Stimulated activated CD4-positive, alpha-beta T cell treated with anti-CD3 and anti-CD28 coated beads, TNF-alpha, amount 100 ng/mL, for 1 hour (primary cell): ENCODE measurements at regions not wholly inside any gene's neighbourhood (a gene's known extent, or its start where the extent isn't known, plus 50 kb on each side); places are given as distances from the start of the nearest gene placed in this dataset.
"Not testable (repeated sequence)": the region's sequence is repeated elsewhere in the genome, so short reads cannot be mapped to it uniquely, and the experiment has no call there.

ENCODE experiments used
- DNase-seq, 3 donors: peaks; one replicate each; pipeline ENCODE4 v3.0.0-alpha.2; 2020; ENCODE audit warnings: low read depth in 3 of 3, low spot score in 1 of 3

DNA sequence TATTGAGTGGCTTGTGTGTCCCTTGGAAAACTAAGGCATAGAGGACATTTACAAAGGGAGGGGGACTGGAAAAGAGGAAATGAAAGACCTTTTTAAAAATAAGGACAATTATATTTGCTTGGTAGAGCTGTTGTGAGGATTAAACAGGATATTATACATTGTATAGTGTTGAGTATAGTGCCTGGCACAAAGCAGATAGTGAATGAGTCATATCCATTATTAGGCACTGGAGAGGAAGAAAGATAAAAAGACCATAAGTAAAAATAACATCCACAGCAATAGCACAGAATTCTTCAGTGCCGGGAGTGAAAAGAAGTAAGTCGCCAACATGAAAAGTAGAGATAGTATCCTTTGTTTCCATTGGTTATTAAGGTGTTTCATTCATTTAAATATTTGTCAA lies 623.3 kb downstream of the PDCD6IP start:
- no peak for DNase-seq

DNA sequence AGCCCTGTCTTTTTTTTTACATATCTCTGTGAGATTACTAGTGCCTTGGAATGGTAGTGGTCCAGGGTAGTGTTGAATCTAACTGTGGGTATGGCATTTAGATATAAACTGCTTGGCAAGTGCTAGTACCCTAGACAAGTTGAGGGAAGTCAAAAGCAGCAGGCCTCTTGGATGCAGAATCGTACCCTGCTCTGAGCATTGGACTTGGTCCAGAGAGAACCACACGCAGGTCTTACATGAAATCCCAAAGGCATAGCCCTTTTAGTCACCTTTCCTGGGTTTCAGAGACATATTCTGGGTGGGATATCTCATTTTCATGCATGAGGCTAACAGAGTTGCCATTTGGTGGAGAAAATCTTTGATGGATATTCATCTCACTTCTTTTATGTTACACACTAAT lies 641.4 kb downstream of the PDCD6IP start:
- no peak for DNase-seq

DNA sequence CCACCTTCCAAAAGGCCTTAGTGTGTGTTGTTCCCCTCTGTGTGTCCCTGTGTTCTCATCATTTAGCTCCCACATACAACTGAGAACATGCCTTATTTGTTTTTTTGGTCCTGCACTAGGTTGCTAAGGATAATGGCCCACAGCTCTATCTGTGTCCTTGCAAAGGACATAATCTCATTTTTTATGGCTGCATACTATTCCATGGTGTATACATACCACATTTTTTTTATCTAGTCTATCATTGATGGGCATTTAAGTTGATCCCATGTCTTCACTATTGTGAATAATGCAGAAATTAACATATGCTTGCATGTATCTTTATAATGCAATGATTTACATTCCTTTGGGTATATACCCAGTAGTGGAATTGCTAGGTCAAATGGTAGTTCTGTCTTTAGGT lies 645.7 kb downstream of the PDCD6IP start:
- DNase-seq: no peak

DNA sequence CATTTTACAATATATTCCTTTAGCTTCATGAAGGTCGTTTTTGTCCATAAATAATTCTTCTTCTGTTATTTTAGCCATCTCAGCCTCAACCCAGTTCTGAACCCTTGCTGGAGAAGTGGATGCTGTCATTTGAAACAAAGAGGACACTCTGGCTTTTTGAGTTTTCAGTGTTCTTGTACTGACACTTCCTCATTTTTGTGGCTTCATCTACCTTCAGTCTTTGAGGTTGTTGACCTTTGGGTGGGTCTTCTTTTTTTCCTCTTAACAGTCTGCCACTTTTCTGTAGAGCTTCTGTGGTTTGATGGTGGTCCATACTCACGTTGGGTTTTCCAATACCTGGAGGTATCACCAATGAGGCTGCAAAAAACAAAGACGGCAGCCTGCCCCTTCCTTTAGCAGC lies 650.9 kb downstream of the PDCD6IP start:
- no peak for DNase-seq

DNA sequence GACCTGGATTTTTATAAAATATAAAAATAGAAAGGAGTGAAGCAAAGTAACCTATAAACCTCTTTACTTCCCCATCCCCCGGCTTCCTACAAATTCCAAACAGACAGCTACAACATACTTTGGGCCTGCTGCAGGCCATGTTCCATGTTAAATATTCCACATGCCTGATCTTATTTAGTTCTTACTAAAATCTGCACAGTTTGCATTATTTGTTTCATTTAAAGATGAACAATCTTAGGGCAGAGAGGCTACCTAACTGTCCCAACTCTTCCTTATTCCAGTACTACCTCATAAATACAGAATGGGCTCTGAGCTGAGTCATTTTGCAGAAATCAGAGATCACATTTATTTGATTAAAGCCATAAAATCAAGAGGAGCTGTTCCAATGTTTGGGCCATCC lies 665.0 kb downstream of the PDCD6IP start:
- DNase-seq: no peak

DNA sequence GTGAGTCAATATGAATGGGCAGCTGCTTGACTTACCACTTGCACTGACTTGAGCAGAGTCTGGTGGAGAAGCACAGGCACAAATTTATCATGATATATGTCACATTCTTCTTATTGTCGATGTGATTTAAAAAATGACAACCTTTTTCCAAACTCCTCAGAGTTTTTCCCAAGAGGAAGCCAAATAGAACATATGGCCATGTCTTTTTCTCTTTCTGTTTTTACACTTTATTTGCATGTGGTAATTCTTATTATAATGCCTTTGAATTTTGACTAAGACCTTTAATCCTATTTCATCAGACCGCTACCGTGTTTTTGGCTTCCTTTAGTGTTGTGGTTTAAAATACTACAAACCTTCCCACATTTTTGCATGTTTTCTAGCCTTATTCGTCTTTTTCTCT lies 666.2 kb downstream of the PDCD6IP start:
- no peak for DNase-seq

DNA sequence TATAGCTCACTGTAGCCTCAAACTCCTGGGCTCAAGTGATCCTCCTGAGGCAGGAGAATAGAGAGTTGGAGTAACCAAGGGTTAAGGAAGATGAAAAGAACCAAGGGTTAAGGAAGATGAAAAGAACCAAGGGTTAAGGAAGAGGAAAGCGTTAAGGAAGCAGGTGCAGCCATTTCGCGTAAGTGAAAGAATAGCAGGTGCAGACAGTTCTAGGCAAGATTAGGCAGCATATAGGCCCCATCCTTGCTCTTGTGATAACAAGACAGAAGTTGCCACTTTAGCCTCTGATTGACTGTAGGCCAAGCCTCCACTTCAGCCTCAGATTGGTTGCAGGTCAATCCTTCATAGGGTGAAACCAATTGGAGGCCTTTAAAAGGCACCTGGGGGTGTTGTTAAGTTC lies 677.4 kb downstream of the PDCD6IP start:
- DNase-seq: no peak

DNA sequence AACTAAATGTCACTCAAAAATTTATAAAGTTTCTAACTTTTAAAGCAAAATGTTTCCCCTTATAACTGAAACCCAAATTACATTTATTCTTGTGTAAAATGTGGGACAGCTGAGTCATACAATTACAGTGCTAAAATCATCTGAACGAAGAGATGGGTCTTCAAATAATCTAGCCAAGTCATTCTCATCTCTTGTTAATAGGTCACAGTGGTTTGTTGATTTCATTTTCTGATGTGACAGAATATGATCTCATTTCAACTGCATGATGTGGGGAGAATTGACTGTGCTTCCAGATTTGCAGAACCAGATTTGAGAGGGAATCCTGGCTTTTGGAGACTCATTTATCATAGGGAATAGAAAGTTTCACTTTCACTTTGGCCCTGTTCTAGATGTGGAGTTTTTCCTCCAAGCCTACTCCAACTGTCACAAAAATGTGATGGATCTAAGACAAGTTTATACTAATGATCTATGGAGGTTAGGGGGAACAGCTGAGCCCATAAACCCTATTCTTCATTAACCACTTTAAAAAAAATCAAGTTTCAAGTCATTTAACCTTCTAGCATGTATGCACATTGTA lies 685.0 kb downstream of the PDCD6IP start:
- DNase-seq: no peak

DNA sequence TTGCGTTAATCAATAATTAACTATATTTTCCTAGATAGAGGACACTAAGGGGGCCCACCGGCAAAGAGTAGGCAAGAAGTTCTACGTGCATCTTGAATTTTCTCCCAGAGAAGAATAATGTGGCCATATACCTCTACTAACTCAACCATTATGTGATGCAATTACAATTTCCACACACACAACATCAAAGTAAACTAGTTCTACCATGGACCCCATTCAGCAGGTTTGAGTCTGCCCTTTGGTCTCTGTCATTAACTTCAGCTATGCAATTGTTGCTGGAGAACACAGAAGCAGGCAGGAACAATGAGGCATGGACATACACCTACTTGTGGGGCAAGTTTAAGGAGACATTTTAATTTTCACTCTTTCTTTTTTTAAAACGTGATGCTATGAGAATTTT lies 705.9 kb downstream of the PDCD6IP start:
- DNase-seq: no peak

DNA sequence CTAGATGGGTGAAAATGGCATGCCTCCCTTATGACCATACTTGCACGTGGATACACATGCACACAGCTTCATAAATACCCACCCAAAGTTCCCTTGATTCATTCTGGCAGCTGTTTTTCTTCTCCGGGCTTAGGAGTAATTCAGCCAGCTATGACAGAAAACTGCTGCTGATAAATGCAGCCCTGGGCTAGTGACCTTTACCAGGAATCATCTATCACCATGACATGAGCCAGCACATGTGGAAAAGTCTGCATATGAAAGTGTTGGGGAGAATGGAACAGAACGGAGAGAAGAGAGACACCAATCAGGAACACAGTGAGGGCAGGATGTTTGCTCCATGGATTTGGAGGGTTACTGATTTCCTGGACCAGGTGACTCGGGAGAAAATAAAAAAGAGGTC lies 706.3 kb downstream of the PDCD6IP start:
- DNase-seq: no peak

DNA sequence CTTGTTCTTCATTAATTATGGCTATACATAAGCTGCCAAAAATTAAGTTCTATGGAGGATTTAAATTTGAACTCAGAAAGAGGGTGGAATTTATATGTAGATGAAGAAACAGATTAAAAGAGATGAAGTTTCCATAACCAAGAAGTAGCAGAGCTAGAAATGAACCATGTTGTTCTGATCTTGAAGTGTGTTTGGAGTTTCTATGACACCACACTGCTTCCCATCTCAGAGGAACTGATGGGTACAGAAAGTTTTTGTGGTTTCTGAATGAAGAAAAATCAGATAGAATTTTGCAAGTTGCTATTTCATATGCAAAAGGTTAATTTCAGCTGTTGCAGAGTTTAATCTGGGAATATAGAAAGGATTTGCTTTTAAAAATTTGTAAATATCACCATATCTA lies 710.3 kb downstream of the PDCD6IP start:
- DNase-seq: no peak

DNA sequence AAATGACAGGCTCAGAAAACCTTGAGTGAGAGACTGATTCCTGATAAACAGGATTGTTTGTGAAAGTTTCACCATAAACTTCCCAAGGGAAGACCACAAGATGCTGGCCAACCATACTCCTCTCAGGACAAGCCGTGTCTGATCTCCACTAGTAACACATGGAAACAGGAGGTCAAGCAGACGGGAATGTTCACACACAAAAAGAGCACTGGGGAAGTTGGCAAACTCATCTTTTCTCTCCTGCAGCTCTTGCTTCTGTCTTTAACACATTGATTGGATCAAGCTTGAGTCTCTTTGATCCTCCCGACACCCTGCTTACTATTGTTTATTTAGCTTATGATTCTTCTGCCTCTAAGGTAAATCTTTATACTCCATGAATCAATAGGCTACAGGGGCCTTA lies 713.5 kb downstream of the PDCD6IP start:
- no peak for DNase-seq

DNA sequence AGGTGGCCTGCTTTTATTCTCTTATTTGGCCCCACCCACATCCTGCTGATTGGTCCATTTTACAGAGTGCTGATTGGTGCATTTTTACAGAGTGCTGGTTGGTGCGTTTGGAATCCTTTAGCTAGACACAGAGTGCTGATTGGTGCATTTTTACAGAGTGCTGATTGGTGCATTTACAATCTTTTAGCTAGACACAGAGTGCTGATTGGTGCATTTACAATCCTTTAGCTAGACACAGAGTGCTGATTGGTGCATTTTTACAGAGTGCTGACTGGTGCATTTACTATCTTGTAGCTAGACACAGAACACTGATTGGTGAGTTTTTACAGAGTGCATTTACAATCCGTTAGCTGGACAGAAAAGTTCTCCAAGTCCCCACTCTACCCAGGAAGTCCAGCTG lies 720.6 kb downstream of the PDCD6IP start:
- DNase-seq: not testable (repeated sequence)

DNA sequence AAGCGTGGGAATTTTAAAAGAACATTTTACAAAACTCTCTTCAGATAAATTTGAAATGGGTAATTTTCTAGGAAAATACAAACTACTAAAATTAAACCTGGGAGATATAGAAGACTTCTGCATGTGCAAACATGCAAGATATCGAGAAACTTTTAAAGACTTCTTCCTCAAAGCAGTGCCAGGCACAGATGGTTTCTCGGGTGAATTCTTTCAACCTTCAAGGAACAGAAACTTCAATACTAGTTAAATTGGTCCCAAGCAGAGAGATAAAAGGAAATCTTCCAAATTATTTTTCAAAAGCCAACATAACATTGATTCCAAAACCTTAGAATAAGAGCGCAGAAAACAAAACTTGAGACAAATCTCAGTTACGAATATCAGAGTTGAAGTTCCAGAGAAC lies 732.7 kb downstream of the PDCD6IP start:
- DNase-seq: no peak

DNA sequence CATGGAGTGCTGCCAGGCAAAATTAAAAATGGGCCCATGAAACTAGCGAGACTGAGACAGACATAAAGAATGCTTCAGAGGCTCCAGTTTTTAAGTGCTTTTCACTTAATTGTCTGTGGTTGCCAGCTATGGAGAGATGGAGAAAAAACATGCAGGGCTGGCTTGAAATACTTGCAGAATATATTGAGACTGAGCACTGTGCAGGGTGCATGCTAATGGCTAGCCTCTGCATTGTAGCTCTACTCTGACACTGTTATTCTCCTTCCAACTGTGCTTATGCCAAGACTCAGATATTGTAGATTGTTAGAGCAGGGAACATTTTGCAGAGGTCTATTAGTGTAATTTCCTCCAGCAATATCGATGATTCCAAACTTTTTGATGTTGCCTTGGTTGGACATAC lies 735.0 kb downstream of the PDCD6IP start:
- no peak for DNase-seq

DNA sequence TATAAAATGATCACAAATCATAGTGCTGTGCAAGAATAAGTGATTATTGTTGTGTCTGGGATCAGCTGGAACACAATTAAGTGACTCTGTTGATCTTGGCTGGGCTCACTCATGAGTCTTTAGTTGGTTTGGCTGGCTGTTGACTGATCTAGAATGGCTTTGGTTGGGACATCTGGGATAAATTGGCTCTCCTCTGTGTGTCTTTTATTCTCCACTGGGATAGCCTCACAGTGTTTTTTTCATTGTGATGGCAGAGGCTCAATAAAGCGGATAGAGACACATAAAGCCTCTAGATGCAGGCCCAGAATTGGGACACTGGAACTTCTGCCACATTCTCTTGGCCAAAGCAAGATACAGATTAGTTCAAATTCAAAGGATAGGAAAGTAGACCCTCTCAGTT lies 735.6 kb downstream of the PDCD6IP start:
- DNase-seq: no peak

DNA sequence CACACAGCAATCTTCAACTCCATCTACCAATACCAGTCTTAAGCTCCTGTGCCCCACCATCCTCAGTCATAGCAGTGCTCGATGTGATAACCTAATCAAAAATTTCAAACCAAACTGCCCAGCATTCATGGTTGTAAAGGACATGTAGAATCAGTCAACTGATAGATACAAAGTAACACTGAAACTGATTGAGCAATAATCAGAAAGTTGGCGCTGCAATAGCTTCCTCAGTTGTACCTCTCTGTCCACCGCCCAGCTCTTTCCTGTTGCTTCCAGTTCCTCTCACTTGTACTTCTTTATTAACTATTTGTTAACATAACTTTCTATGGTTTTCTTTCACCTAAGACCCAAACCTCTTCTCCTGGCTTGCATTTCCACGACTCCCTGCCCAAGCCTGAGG lies 745.7 kb downstream of the PDCD6IP start:
- no peak for DNase-seq

DNA sequence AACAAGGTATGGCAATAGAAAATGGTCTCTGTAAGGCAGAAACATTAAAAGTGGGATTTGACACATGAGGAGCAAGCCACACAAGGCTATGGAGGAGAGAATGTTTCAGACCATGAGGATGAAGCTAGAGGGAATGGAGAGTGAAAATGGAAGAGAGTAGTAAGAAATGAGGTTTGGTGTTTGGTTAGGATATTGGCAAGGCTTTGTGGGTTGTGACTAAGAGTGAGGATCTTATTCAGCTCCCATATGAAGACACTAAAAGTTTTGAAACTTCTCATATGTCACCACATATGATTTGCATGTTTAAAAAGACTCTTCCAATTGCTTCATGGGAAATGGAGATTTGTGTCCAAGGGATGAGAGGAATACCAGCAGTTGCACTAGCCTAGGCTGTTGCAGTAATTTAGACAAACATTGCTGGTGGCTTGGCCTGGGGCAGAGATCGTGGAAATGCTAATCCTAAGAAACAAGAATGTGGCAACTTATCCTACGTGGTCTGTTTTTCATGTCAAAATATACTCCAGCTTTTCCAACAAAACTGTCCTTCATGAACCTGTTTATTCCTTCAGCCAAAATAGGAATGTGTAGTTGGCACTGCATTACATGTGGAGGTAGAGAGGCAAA lies 749.0 kb downstream of the PDCD6IP start:
- no peak for DNase-seq

DNA sequence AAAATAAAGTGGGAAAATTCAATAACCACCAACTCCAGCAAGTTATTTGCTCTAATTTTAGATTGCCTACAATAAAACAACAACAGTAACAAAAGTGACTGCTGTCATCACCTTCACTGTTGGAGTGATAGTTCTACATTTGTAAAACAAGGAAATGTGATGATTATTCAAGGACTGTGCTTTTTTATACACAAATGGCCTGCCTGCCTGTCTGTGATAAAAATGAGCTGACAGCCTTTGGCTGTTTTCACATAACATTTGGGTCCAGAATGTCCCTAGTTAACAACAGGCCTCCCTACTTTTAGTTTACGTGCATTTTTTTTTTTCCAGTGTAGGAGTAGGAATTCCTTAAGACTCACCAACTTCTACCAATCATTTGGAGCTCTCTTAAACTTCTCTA lies 768.8 kb downstream of the PDCD6IP start:
- DNase-seq: no peak

DNA sequence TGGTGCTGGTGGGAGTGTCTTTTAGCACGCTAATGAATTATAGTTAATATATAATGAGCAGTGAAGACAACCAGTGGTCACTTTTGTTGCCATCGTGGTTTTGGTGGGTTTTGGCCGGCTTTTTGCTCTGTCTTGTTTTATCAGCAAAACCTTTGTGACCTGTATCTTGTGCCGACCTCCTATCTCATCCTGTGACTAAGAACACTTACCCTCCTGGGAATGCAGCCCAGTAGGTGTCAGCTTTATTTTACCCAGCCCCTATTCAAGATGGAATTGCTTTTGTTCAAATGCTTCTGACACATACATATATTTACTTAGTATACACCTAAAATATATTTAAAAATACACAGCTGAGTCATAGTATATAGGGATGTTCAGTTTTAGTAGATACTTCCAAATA lies 770.3 kb downstream of the PDCD6IP start:
- DNase-seq: no peak

DNA sequence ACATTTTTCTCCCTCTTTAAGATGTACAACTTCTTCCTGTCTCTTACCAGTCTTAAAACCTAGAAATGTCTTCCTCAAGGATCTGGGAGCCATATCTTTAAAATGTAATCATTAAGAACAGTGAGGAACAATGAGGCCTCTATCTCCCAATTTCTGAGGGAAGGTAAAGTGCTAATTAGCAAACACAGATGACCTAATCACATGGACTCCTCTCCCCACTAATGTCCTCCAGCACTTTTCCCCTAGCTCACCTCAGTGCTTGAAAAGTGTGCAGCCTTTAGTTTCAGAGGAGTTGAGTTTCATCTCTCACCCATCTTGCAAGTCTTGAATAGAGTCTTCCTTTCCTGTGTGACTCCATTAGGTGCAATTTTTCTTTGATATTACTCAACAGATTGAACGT lies 771.0 kb downstream of the PDCD6IP start:
- no peak for DNase-seq

DNA sequence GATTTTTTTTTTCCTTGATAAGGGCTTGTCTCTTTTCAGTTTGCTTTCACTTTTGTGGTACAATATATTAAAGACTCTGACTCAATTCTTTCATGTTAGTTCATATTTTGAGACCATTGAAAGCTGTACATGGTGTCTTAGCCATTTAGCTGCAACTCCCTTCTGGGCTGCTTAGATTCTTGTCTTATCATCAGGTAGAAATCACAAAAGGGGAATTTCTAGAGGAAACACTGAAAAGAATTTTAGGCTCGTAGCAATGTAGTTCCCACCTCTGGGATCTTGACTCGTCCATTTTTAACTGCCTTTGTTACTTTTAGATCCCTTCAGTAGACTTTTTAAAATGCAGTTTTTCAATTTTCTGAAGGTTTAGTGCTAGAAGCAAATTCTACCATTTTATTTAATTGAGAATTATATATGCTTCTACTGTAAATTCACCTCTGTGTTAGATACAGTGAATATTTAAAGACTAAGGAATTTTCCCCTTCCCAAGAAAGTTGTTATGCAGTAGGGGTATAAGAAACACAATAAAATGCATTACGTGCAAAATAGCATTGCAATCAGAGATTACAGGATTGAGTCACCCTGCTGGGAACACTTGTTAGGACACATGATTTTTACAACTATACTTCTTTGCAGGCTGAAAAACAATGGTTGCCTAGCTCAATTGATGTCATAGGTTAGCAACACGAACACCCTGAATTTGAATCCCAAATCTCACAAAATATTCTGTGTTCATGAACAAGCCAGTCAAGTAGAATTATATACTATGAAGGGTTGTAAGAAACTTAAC lies 772.7 kb downstream of the PDCD6IP start:
- no peak for DNase-seq

DNA sequence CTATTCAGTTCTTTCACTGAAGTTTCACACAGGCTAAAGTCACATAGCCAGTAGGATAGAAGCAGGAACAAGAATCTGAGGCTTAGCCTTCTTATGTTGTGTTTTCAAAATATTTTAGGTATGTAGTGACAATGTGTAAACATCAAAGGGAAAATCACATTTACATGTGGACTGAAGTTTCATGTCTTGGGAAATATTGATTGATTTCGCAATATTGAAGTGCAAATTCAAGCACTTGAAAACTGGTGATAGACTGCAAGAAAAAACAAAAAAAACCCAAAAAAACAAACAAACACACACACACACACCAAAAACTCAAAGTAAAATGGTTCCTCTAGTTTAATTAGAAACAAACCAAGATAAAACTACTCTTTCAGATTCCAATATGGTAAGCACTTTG lies 773.3 kb downstream of the PDCD6IP start:
- no peak for DNase-seq
